ENCODE measurements at regions not wholly inside any gene's neighbourhood (a gene's known extent, or its start where the extent isn't known, plus 50 kb on each side); places are given as distances from the start of the nearest gene placed in this dataset.

DNA sequence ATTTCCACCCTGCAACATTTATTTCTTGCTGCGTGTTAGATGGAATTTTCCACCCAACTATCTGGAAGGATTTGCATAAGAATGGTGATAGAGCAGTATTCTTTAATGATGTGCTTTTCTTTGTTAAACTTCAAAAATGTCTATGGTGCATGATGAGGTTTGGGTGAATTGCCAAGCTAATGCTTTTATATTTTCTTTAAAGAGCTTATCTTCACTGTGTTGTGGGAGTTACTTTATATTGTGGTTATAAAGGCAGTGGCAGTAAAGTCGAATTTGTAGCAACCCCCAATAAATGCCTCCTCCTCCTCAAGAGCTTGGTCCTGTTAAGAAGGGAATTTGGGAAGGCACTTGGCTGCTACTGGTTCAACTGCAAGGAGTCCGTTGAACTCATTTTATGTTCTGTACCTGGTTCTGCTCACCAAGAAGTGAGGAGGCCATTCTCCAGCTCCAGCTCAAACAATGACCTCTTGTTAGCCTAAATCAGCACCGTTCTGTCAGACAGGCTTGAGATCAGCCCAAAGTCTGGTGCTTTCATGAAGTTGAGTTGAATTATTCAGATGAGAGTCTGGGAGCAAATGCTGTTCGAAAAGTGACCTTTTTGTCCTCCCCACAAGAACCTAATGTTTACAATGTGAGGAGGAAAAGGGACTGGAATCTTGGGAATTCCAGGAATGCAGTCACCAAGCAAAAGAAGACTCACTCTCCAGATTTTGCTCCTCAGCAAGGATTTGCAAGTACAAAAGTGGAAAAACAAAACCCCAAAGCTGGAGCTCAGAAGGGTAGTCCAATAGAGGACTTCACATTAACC lies 217.0 kb downstream of the TMEM38B start:
- intact Hi-C loops (cut with micrococcal nuclease) = no loop called here

DNA sequence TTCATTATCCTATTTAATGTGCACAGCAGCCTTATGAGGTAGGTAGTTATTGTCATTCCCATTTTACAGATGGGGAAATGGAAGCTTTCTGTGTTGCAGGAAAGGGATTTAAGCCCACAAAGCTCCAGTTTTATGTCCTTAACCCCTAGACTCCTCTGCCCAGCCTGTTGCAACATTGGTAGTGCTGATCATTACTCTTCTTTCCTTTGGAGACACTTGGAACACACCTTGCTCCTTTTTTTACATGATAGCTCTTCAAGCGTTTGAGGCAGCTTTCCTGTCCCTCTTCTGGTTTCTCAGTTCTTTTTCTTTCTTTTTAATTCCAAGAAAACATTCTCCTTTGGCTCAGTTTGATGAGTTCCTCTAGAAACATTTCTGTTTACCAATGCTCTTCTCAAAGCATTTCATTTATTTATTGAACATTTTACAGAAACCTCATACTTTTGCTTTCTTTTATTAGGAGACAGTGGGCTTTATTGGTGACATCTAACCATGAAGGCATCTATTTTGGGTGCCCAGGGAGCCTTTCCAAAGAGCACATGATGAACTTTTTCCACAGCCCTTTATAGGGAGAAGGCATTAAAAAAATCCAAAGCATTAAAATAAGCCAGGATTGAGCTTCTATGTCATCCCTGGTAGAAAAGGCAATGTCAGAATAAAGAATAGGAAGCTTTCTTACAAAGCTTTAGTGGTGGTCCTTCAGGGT lies 218.0 kb downstream of the TMEM38B start:
- intact Hi-C loops (cut with micrococcal nuclease) = no loop called here

DNA sequence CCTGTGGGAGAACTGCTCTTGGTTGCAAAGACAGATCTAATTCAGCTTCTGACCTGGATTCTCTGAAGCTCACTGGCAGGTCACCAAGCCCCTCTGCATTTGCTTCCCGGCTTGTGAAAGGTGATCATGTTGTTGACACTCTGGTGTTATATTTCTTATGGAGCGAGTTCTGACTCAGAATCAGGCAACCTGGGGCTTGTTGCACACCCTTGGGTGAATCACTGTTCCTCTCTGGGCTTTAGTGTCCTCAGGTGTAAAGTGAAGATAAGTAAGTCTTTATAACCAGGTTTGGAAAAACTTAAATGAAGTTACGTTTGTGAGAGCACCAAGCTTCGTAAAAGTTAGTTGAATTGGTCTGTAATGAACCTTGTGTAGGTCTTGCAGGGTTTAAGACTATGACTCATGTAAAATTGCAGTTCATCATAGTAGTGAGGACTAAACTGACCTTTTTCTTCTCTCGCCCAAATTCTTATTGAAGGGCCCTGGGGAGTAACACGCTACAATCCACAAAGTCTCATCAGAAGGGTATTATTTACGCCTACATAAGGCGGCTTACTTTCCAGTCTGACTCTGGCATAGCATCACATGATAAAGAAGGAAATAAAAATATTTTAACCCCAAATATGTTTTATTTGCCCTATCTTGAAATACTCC lies 218.6 kb downstream of the TMEM38B start:
- intact Hi-C loops (cut with micrococcal nuclease) = no loop called here

DNA sequence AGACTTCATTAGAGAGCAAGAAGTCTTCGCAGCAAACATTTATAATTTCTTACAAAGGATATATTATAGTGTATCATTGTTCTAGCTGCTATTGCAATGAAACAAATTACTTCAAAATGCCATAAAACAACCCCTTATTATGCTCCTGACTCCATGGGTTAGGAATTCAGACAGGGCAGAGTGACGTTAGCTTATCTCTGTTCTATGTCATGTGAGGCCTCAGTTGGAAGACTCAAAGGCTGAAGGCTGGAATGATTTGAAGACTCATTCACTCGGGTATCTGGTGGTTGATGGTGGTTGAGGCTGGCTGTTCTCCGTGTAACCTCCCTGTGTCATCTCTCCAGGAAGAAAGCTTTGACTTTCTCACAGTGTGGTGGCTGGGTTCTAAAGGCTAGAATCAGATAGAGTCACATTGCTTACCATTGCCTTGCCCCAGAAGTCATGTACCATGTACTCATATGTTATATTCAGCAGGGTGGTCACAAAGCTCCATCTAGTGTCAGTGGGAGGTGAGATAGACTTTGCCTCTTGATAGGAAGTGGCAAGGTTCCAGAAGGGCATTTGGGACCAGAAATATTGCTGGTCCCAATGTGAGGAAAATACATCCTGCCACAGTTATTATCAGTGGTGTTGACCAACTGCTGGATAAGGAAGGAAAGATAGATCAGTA lies 226.9 kb downstream of the TMEM38B start:
- intact Hi-C loops (cut with micrococcal nuclease) = no loop called here

DNA sequence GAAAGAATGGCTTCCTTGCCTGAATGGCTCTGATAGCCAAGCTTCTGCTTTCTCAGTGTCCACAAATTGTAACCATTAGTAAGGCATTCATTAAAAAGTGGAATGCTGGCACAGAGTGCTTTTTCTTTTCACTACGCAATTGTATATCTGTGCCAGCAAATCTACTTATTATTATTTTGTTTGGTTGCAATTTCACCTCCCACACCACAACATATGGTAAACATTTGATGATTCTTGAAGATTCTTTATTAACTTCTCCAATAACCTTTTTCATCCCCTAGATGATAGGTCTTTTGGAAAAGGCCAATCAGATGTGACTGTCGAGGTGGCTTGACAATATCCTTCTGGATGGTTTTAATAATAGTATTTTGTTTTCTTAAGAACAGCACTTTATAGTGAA lies 234.1 kb downstream of the TMEM38B start:
- intact Hi-C loops (cut with micrococcal nuclease) = no loop called here

DNA sequence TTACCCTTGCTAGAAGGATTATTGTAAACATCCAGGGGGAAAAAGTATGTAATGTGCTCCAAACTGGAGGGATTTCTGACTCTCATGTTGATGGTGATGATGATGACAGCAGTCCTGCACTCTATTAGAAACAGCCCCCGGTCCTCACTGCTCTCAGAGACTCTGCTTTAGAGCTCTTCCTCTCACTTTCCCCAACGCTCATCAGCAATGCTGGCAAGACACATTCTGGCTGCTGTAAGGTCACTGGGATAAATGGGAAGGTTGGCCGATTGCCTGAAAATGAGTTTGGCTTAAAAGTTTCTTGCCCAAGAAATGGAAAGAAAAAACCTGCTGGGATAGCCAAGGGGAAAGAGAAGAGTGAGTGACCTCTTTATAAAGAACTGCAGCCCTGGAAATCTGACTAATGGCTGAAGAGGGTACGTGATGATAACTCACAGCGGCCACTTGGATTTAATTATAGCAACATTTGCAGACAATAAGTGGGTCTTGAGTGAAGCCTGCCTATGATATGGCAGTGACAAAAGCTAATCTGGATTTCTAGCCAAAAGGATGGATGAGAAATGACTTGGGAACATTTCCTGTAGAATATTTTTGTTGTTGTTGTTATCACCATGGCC lies 235.8 kb downstream of the TMEM38B start:
- intact Hi-C loops (cut with micrococcal nuclease) = no loop called here

DNA sequence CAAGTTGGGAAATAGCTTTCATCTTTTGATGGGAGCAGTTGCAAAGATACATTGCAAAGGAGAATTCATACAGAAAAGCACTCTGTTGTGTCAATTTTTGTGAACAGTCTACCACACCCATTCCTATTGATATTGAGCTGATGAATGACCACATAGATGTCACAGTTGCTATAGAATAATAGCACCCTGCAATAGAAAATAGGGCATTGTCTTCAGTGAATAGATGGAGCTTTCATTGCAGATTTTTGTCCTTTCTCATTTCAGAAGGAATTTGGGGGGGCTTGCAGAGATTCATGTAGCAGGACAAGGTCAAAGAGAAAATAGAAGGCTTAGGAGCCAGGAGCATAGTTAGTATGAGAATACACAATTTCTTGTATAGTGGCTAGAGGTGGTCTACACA lies 237.9 kb downstream of the TMEM38B start:
- intact Hi-C loops (cut with micrococcal nuclease) = no loop called here

DNA sequence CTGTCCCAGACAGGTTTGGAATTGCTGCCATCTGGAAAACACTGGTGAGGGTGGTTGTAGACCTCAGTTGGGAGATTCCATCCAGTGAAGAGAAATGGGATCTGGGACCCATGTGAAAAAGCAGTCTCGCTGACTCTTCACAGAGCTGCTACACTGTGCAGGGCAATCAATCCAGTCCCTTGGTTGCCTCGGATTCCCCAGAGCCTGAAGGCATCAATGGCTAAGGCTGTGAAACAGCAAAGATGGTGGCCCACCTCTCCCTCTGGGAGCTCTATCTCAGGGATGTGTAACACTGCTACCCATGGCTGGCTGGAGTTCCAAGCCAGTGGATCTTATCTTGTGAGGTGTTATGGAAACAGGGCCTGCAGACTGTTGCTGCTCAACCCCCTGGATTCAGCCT lies 256.1 kb downstream of the TMEM38B start:
- intact Hi-C loops (cut with micrococcal nuclease) = no loop called here

DNA sequence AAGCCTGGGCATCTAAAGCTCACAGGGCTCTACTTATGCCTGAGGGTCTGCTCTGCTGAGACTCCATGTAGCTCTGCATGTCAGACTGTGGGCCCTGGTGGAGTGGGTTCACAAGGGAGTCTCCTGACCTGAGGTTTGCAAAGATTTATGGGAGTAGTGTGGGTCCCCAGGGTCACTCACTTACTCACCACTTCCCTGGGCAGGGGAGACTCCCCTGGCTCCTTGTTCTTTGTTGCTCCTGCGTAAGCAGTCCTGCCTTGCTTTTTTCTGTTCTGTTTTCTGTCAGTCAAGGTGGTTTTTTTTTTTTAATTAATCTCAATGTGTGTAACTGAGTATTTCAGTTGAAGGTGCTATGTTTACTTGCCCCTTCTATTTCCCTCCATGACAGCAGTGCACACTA lies 256.6 kb downstream of the TMEM38B start:
- intact Hi-C loops (cut with micrococcal nuclease) = no loop called here

DNA sequence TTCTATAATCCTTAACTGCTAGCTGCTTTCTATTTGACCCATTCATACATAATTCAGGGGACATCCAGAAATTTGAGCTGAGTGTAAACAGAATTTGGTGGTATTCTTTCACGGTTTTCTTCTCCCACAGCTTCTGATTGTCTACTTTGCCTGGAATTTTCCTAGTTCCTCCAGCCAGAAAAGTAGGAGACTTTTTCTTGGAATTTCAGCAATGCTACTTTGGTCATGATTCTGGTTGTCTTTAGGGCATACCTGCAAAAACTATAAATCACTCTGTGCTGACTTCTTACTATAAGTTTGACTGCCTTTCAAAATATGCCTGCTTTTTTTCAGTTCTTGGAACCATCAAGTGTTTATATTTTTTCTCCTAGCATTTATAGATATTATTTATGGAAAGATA lies 260.2 kb downstream of the TMEM38B start:
- intact Hi-C loops (cut with micrococcal nuclease) = no loop called here

DNA sequence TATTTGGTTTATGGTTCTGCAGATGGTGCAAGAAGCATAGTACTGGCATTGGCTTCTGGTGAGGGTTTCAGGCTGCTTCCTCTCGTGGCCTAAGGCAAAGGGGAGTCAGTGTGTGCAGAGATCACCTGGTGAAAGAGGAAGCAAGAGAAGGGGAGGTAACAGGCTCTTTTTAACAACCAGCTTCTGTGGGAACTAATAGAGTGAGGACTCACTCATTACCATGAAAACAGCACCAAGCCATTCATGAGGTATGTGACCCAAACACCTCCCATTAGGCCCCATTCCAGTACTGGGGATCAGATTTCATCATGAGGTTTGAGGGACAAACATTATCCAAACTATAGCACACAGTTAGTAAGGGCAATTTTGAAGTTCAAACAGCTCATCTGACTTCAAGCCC lies 263.5 kb downstream of the TMEM38B start:
- intact Hi-C loops (cut with micrococcal nuclease) = no loop called here

DNA sequence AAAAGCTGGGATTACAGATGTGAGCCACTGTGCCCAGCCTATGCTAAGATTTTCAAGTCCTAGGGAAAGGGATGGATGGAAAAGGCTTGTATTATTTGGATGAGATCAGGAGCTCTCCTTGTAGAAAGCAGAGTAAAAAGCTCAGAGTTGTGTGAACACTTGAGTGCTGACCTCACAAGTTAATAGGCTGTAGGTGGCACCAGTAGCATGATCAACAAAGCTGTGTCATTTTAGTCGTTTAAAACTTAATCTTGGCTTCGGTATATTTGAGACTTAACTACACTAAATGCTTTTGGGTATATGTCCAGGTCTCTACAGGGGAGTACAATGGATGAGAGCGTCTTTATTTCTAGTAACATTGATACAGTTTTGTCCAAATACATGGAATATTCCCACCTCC lies 264.2 kb downstream of the TMEM38B start:
- intact Hi-C loops (cut with micrococcal nuclease) = no loop called here

DNA sequence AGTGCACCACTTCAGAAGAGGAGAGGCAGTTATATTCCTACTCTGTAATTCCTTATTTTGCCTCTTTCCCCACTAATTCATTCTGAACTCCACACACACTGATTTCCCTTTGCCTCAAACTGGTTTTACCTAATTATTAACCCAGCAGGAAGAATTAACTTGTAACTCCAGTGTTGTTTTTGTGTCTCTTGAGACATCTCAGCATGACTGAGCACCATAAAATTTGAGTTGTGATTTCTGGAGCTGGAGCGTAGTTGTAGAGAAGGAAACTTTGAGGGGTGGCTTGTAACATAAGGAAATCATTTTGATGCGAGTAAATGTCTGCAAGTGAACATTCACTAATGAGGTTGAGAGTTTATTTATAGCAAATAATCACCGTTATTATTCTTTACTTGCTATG lies 265.2 kb downstream of the TMEM38B start:
- intact Hi-C loops (cut with micrococcal nuclease) = no loop called here

DNA sequence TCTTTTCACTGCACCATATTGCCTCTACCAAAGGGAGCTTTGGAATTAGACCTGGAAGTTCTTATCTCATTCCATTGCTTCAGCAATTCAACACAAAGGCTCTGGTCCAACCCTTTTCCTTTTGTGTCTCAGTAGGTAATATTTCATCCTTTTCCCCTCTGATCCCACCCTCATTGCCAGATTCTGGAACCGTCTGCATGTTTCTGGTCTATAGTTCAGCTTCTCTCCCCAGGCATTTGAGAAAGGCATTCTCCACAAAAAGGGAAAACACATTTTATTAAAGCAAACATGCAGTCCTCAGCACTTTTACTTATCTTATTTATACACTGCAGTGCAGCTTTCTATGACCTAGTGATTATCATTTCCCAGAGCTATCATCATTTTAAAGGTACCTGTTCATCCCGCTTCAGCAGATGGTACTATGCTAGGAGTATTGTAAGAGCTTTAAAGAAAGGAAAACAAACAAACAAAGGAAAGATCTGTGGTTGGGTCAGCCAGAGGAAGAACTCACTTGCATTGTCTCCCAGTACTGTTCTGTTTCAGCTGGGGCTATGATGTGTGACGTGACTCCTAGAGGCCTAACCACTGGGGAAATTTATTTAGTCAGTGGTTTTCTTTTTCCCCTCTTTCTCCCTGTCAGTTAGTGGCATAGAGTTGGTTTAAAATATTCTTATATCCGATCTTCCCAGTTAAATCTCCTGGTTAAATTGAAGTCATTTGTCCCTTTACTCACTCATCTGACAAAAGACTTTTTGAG lies 269.2 kb downstream of the TMEM38B start:
- intact Hi-C loops (cut with micrococcal nuclease) = no loop called here

DNA sequence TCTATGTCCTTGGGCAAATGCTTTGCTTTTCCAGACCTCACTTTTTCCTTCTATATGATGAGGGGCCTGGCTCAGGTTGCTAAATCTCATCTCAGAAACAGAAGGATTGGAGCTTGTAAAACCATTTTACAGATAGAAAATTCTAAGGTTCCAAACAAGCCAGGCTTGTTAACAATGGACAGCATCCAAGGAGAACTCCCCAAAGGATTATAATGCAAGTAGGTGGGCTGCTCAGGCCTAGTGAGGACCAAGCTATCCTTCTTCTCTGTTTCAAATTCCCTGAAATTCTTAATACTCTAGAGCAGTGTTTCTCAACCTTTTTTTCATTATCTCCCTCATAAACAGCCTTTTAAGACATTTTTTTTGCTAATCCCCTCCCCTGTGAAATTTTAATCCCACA lies 269.8 kb downstream of the TMEM38B start:
- intact Hi-C loops (cut with micrococcal nuclease) = no loop called here

DNA sequence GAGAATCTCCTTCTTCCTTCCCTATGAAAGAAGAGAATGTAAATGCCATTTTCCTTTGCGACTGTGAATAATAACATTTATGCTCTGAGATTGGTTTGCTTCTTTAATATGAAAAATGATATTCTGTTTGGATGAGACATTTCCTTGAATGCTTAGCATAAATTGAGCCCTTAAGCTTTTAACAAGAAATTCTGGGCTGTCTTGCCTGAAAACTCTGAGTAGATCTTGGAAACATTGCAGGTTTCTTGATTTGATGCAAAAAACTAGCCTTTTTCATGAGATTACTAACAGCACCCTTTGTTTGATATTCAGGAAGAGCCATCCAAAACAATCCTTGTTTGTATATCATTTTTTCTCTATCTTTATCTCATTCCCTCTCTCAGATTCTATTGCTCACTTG lies 272.5 kb downstream of the TMEM38B start:
- intact Hi-C loops (cut with micrococcal nuclease) = no loop called here

DNA sequence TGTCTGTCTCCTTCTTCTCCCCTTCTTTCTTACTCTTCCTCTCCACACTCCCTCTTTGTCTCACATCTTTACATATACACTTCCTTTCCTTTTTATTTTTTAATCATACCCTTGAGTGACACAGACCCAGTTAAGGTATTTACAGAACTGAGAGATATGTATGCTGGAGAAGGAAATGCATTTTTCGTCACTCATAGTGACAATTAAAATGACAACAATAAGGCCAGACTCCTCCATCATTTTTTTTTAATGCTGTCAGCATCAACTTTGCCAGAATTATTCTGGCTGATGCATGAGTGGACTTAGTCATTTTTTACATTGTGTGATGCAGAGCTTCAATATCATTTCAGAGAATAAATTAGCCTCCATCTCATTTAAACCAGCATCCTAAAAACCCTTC lies 272.9 kb downstream of the TMEM38B start:
- intact Hi-C loops (cut with micrococcal nuclease) = no loop called here

DNA sequence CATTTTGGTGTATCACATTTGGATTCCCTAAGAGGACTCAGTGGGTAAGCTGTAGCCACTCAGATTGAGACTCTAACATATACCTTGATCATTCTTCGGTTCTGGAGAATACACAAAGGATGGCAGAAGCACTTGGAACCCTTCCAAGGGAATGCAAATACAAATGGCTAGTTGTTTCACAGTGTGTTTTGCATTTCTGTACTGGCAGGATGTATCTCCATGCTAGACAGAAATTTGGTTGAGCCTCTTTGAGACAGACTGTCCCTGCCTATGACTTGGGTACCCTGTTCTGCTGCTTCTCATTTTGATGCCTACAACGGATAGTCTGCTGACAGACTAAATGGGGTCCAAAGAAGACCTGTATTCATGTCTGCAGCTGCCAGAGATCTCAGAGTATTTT lies 273.5 kb downstream of the TMEM38B start:
- intact Hi-C loops (cut with micrococcal nuclease) = no loop called here

DNA sequence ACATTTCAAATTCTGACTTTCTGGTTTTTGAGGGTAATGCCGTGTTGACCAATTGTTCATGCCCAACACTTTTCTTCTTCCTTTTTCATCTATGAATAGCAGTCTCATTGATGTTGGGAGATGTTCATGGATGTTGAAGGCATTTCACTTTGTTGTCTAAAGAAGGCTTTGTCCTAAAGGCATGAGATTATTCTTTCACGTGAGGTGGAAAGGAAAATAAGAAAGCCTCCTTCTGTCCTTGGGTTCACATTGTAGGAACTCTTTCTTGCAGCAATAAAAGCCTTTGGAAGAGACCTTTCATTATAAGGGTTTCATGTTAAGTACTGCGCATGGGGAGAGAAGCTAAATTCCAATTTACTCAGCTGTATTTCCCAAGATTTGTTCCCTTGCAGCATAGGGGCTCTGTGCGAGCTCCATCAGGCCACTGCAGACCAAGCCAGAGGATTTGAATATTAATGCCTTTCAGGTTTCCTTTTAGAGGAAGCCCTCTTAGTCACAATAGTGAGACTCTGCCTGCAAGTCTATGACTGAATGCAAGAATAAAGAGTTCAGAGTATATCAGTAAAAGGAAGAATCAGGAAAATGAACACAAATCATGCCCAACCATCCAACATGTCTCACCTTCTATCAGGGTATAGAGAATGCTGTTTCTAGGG lies 274.6 kb downstream of the TMEM38B start:
- intact Hi-C loops (cut with micrococcal nuclease) = no loop called here

DNA sequence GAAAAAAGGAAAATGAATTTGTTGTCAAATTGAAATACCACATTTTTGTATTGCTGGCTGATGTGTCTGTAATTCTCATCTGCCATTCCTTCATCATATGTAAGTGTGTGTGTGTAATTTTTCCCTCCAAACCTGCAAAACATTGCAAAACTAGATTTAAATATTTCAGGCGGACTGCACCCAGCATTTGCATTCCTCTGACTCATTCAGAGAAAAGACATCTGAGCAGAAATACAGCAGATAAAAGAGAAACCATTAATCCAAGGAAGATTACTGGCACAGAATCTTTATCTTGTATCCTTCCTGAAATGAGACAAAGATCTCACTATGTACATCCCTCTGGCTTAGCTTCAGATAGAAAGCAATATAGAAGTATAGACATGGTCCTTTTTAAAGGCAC lies 275.3 kb downstream of the TMEM38B start:
- intact Hi-C loops (cut with micrococcal nuclease) = no loop called here
